ENCODE measurements at regions not wholly inside any gene's neighbourhood (a gene's known extent, or its start where the extent isn't known, plus 50 kb on each side); places are given as distances from the start of the nearest gene placed in this dataset.

GRCh38 chr4:123744664-123745290 is 348.2 kb downstream of the SPRY1 start:
- Histone ChIP-seq H3K4me3 (no peak overlapping the region), H3K27ac (peak overlapping the region; percentile 16 to 61)
- TF ChIP-seq, protein P1, sequence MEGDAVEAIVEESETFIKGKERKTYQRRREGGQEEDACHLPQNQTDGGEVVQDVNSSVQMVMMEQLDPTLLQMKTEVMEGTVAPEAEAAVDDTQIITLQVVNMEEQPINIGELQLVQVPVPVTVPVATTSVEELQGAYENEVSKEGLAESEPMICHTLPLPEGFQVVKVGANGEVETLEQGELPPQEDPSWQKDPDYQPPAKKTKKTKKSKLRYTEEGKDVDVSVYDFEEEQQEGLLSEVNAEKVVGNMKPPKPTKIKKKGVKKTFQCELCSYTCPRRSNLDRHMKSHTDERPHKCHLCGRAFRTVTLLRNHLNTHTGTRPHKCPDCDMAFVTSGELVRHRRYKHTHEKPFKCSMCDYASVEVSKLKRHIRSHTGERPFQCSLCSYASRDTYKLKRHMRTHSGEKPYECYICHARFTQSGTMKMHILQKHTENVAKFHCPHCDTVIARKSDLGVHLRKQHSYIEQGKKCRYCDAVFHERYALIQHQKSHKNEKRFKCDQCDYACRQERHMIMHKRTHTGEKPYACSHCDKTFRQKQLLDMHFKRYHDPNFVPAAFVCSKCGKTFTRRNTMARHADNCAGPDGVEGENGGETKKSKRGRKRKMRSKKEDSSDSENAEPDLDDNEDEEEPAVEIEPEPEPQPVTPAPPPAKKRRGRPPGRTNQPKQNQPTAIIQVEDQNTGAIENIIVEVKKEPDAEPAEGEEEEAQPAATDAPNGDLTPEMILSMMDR (IDR thresholded peaks at IDR 0.05) = no peak
- DNase-seq (ENCODE audit: low spot score) = no peak

DNA sequence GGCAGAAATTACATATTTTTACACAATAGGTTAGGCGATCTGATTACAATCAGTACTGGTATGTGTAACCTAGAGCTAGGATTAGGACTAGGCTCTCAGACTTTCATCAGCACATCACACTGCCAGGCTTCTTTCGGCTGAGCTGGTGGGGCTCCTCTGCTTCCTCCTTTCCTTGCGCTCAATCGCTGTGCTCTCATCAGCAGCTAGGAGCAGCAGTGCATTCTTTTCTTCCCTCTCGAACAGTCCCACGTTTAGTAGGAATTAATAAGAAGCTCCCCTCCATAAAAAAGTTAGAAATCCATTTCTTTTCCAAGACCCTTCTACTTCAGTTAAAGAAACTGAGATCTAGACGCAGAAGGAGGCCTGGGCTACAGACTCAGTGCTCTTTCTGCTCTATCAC is 350.4 kb downstream of the SPRY1 start:
- DNase-seq (ENCODE audit: low spot score) = no peak
- no peak overlapping the region for H3K27ac ChIP-seq
- TF ChIP-seq, protein P1 (IDR thresholded peaks at IDR 0.05) = no peak

DNA sequence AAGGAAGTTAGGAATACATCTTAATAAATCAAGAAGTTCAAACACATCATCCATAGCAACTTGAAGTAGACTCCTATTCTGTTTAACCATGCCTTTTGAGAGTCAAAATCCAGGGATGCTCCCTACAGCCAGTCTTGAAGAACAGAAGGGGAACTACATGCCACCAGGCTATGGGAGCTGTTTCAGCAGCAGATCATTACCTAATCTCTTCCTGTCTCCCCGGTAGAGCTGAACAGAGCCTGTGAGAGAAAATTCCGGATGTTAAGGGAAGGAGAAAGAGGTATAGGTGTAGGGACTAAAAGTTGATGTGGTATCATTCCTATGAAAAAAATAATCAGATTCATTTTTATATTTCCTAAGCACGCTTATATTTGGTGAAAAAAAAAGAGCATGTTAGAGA is 352.2 kb downstream of the SPRY1 start:
- TF ChIP-seq, protein P1 (IDR thresholded peaks at IDR 0.05) = no peak
- Histone ChIP-seq H3K27ac (peak overlapping the region in 1 of 2 donors; percentile 25), H3K4me3 (no peak overlapping the region)
- no peak for DNase-seq (ENCODE audit: low spot score)

More for the DNA sequence above, 350.4 kb downstream of the SPRY1 start:
- no peak overlapping the region for H3K4me3 ChIP-seq

GRCh38 chr4:123749383-123749782 is 352.8 kb downstream of the SPRY1 start:
- peak overlapping the region in 1 of 2 donors; percentile 70 for H3K27ac ChIP-seq

DNA sequence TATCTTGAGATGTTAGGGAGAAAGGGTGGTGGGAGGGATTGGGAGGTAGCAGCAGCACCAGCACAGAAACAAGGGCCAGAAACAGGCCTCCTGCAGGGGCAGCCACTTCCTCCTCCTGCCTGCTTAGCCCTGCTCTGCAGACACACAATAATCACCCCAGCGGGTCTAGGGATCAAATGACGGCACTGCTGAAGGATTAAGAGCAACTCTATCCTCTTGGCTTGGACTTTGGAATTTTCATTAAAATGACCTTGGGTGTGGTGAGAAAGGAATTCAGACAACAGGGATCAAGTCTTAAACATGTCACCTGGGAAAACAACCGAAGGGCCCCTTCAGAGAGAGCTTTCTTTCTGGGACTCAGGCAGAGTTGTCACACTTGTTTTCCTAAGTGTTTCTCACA is 353.4 kb downstream of the SPRY1 start:
- Histone ChIP-seq H3K27ac (no peak overlapping the region), H3K4me3 (no peak overlapping the region)
- DNase-seq (ENCODE audit: low spot score) = no peak
- TF ChIP-seq, protein P1 (IDR thresholded peaks at IDR 0.05) = no peak

More at GRCh38 chr4:123749383-123749782, 352.8 kb downstream of the SPRY1 start:
- TF ChIP-seq, protein P1 (IDR thresholded peaks at IDR 0.05) = no peak
- DNase-seq (ENCODE audit: low spot score) = no peak
- H3K4me3 ChIP-seq = peak overlapping the region; percentile 17

- H3K4me3 ChIP-seq = no peak overlapping the region
- TF ChIP-seq, protein P1 (IDR thresholded peaks at IDR 0.05) = no peak
- no peak overlapping the region for H3K27ac ChIP-seq
- DNase-seq (ENCODE audit: low spot score) = no peak
These were observed 359.1 kb downstream of the SPRY1 start for GRCh38 chr4:123755655-123756054.

- H3K4me3 ChIP-seq = no peak overlapping the region
- TF ChIP-seq, protein P1 (IDR thresholded peaks at IDR 0.05) = no peak
- no peak overlapping the region for H3K27ac ChIP-seq
- DNase-seq (ENCODE audit: low spot score) = no peak
These were observed 371.2 kb downstream of the SPRY1 start for GRCh38 chr4:123767806-123768205.

Data from coronary artery (tissue), 2 donors.